Fibroblast of lung (primary cell): ENCODE measurements at regions not wholly inside any gene's neighbourhood (a gene's known extent, or its start where the extent isn't known, plus 50 kb on each side); places are given as distances from the start of the nearest gene placed in this dataset.

Experiments
- DNase-seq, 2 donors: peaks; one replicate each; pipeline versions ENCODE4 v3.0.0 to v3.0.0-alpha.2; 2010; ENCODE audit warnings: low read depth in 2 of 2
- H2AFZ ChIP-seq: 2 replicates; pipeline ENCODE4 v1.5.1; 2012; ENCODE audit warnings: low read length, control low read depth, inconsistent platforms
- H3K27ac ChIP-seq: 2 replicates; pipeline ENCODE4 v1.5.1; 2011; ENCODE audit warnings: low read length, control low read depth; ENCODE audit not compliant: insufficient read depth
- H3K27me3 ChIP-seq: 2 replicates; pipeline ENCODE4 v1.5.1; 2011; ENCODE audit warnings: mild to moderate bottlenecking, low read length; ENCODE audit not compliant: control insufficient read depth, insufficient read depth
- H3K36me3 ChIP-seq: 2 replicates; pipeline ENCODE4 v1.5.1; 2011; ENCODE audit warnings: low read length; ENCODE audit not compliant: control insufficient read depth, insufficient read depth
- H3K4me1 ChIP-seq: 2 replicates; pipeline ENCODE4 v1.5.1; 2011; ENCODE audit warnings: low read length; ENCODE audit not compliant: control insufficient read depth, insufficient read depth; ENCODE audit errors: extremely low read depth
- H3K4me2 ChIP-seq: 2 replicates; pipeline ENCODE4 v1.5.1; 2011; ENCODE audit warnings: low read length, control low read depth; ENCODE audit not compliant: insufficient read depth; ENCODE audit errors: extremely low read depth
- H3K4me3 ChIP-seq, 4 experiments: fragments of 200-600 bp in 1 of 4; sonication (generic) in 1 of 4; replicated peaks in 1 of 4; 2 replicates each; pipeline ENCODE4 v1.5.1; 2011 to 2016; ENCODE audit warnings: low read length in 4 of 4, low read depth in 3 of 4, mild to moderate bottlenecking in 3 of 4, control low read depth in 2 of 4, inconsistent platforms in 1 of 4, mixed read lengths in 1 of 4; ENCODE audit not compliant: insufficient read depth in 1 of 4; ENCODE audit errors: control extremely low read depth in 1 of 4
- H3K79me2 ChIP-seq: 2 replicates; pipeline ENCODE4 v1.5.1; 2012; ENCODE audit warnings: mild to moderate bottlenecking, low read length, inconsistent platforms; ENCODE audit not compliant: control insufficient read depth, insufficient read depth
- H3K9ac ChIP-seq: 2 replicates; pipeline ENCODE4 v1.5.1; 2011; ENCODE audit warnings: mild to moderate bottlenecking, low read length, control low read depth; ENCODE audit not compliant: insufficient read depth
- H3K9me3 ChIP-seq: 2 replicates; pipeline ENCODE4 v1.5.1; 2012; ENCODE audit warnings: low read depth, low read length; ENCODE audit not compliant: control insufficient read depth, insufficient read depth
- H4K20me1 ChIP-seq: 2 replicates; pipeline ENCODE4 v1.5.1; 2011; ENCODE audit warnings: low read length; ENCODE audit not compliant: control insufficient read depth, insufficient read depth; ENCODE audit errors: extremely low read depth
- CTCF ChIP-seq, 2 donors: IDR thresholded peaks in 1 of 2; conservative IDR thresholded peaks in 1 of 2; 1 replicate in 1 of 2; 2 replicates in 1 of 2; pipeline ENCODE4 v1.5.1; 2011 to 2012; ENCODE audit warnings: low read length in 2 of 2, control low read depth in 1 of 2, inconsistent platforms in 1 of 2, low read depth in 1 of 2, mild to moderate bottlenecking in 1 of 2
- EZH2 ChIP-seq: IDR thresholded peaks from 2 replicates; pipeline ENCODE4 v1.5.1; 2012; ENCODE audit warnings: low read length, control low read depth, mild to moderate bottlenecking; ENCODE audit errors: missing control alignments

GRCh38 chr5:154608531-154609011 lies 130.5 kb upstream of the HAND1 start:
- no peak overlapping the region for H3K27ac ChIP-seq
- H3K27me3 ChIP-seq = peaks cover 16% of the 10 kb centered on the region
- no peak for DNase-seq
- no peaks in the 10 kb centered on the region for H3K36me3 ChIP-seq
- TF ChIP-seq EZH2 (no peak), CTCF (conservative IDR thresholded peaks at IDR 0.05 in 1 of 2, IDR thresholded peaks at IDR 0.05 in 1 of 2; ENCODE audit: low read depth in 1 of 2, low read length in 2 of 2) (no peak)
- no peaks in the 10 kb centered on the region for H4K20me1 ChIP-seq
- H3K9me3 ChIP-seq = no peaks in the 10 kb centered on the region
- no peaks in the 10 kb centered on the region for H3K4me1 ChIP-seq
- H3K4me3 ChIP-seq = no peak overlapping the region
- no peak overlapping the region for H3K4me2 ChIP-seq
- no peak overlapping the region for H3K9ac ChIP-seq
- no peaks in the 10 kb centered on the region for H3K79me2 ChIP-seq
- H2AFZ ChIP-seq = no peak overlapping the region

DNA sequence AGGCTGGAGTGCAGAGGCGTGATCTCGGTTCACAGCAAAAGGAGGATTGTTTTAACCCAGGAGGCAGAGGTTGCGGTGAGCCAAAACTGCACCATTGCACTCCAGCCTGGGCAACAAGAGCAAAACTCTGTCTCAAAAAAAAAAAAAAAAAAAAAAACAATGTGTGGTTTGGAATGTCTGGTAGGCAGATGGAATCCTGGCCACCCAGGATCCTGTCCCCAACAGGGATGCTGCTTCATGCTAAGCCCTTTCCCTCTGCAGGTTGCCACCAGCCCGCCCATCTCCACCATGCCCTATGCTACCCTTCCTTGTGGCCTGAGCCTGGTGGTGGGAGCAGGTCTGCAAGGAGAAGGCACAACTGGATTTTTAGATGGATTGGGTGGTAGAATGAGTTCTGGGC lies 129.7 kb upstream of the HAND1 start:
- TF ChIP-seq CTCF (conservative IDR thresholded peaks at IDR 0.05 in 1 of 2, IDR thresholded peaks at IDR 0.05 in 1 of 2; ENCODE audit: low read depth in 1 of 2, low read length in 2 of 2) (no peak), EZH2 (no peak)
- H3K4me2 ChIP-seq = no peak overlapping the region
- H3K27me3 ChIP-seq = peaks cover 16% of the 10 kb centered on the region
- no peaks in the 10 kb centered on the region for H3K36me3 ChIP-seq
- no peak overlapping the region for H3K27ac ChIP-seq
- H3K9me3 ChIP-seq = no peaks in the 10 kb centered on the region
- no peak overlapping the region for H2AFZ ChIP-seq
- no peak overlapping the region for H3K4me3 ChIP-seq
- H3K4me1 ChIP-seq = no peaks in the 10 kb centered on the region
- no peaks in the 10 kb centered on the region for H3K79me2 ChIP-seq
- H4K20me1 ChIP-seq = no peaks in the 10 kb centered on the region
- no peak overlapping the region for H3K9ac ChIP-seq
- no peak for DNase-seq

DNA sequence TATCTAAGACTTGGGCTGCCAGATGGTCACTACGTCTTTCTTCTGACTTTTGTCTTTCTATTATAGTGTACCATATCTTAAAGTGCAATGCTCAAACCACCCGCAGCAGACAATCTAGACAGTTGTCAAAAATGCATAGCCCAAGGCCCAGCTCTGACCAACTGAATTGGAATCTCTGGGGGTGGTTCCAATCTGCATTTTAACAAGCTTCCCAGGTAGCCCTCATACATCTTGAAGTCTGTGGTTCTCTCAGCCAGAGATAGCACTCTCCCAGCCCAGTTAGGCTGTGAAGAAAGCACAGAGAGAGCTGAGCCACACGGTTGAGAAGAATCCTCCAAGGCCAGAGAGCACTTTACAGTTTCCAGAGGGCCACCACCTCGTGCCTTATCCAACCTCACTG lies 128.2 kb upstream of the HAND1 start:
- H3K9ac ChIP-seq = no peak overlapping the region
- H3K4me3 ChIP-seq = no peak overlapping the region
- no peak overlapping the region for H3K4me2 ChIP-seq
- H3K79me2 ChIP-seq = no peaks in the 10 kb centered on the region
- H3K36me3 ChIP-seq = no peaks in the 10 kb centered on the region
- H3K4me1 ChIP-seq = no peaks in the 10 kb centered on the region
- DNase-seq = no peak
- H3K27me3 ChIP-seq = peaks cover 15% of the 10 kb centered on the region
- TF ChIP-seq EZH2 (no peak), CTCF (conservative IDR thresholded peaks at IDR 0.05 in 1 of 2, IDR thresholded peaks at IDR 0.05 in 1 of 2; ENCODE audit: low read depth in 1 of 2, low read length in 2 of 2) (no peak)
- H2AFZ ChIP-seq = no peak overlapping the region
- H3K27ac ChIP-seq = no peak overlapping the region
- no peaks in the 10 kb centered on the region for H3K9me3 ChIP-seq
- H4K20me1 ChIP-seq = no peaks in the 10 kb centered on the region
